K562 (cell line): ENCODE measurements at regions not wholly inside any gene's neighbourhood (a gene's known extent, or its start where the extent isn't known, plus 50 kb on each side); places are given as distances from the start of the nearest gene placed in this dataset.

ENCODE experiments used
- ATAC-seq: fragments of 200-7000 bp; cut with Tn5 transposase; 3 replicates; pipeline ENCODE4 v1.9.1; 2020; ENCODE audit warnings: moderate library complexity
- BruUV-seq: library from RNA; stranded (reverse); fragments of 400-500 nt; replicated peaks from 2 replicates; lab custom pipeline; 2021; lab: Mats Ljungman, UMichigan
- CTCF ChIA-PET: fragments of 300-600 bp; formaldehyde crosslinking; extraction: SDS; loops from one replicate; lab custom pipeline; 2021; ENCODE audit warnings: low intra/inter-chr PET ratio; lab: Yijun Ruan, JAX
- POLR2A ChIA-PET: fragments of 300-600, 350-650 bp; sonication (Branson Sonifier 250); formaldehyde crosslinking; extraction: SDS; loops from one replicate; lab custom pipeline; 2021; ENCODE audit warnings: antibody characterized with exemption, inconsistent platforms; lab: Yijun Ruan, JAX
- DNase-seq, 4 experiments: peaks; one replicate each; pipeline versions ENCODE4 v3.0.0 to v3.0.0-alpha.2; 2011 to 2018; ENCODE audit warnings: low spot score in 3 of 4, mixed read lengths in 3 of 4; ENCODE audit errors: extremely low read depth in 1 of 4
- FAIRE-seq: peaks from 2 replicates; lab custom pipeline; 2011; peaks lifted over from hg19 to GRCh38; lab: Jason Lieb, UNC
- H2AFZ ChIP-seq: 2 replicates; pipeline ENCODE4 v1.6.0; 2011; ENCODE audit warnings: low read depth, low read length, control low read depth, inconsistent platforms
- H3K27ac ChIP-seq: fragments of 200-600 bp; 3 replicates; pipeline ENCODE4 v1.8.0; 2011; ENCODE audit warnings: low read depth, mild to moderate bottlenecking, control low read depth, inconsistent platforms, low read length, moderate library complexity, mixed read lengths; ENCODE audit errors: extremely low read depth
- H3K27me3 ChIP-seq, 2 experiments: fragments of 300-600 bp in 1 of 2; 2 replicates in 1 of 2; 3 replicates in 1 of 2; pipeline versions ENCODE4 v1.6.0 to v1.8.0; 2011; ENCODE audit warnings: inconsistent platforms in 2 of 2, low read length in 2 of 2, mild to moderate bottlenecking in 1 of 2, mixed read lengths in 1 of 2, moderate library complexity in 1 of 2; ENCODE audit not compliant: control insufficient read depth in 2 of 2, insufficient read depth in 2 of 2
- H3K36me3 ChIP-seq: fragments of 300-600 bp; 3 replicates; pipeline ENCODE4 v1.8.0; 2011; ENCODE audit warnings: mild to moderate bottlenecking, low read length, inconsistent platforms; ENCODE audit not compliant: control insufficient read depth, insufficient read depth
- H3K4me1 ChIP-seq, 2 experiments: fragments of 200-600 bp in 1 of 2; replicated peaks in 1 of 2; 2 replicates in 1 of 2; 3 replicates in 1 of 2; pipeline versions ENCODE4 v1.5.1 to v1.8.0; 2011; ENCODE audit warnings: inconsistent platforms in 2 of 2, low read length in 2 of 2, mild to moderate bottlenecking in 1 of 2, mixed read lengths in 1 of 2, moderate library complexity in 1 of 2; ENCODE audit not compliant: control insufficient read depth in 2 of 2, insufficient read depth in 2 of 2
- H3K4me2 ChIP-seq: 2 replicates; pipeline ENCODE4 v1.6.1; 2011; ENCODE audit warnings: low read length, control low read depth, inconsistent platforms, mixed read lengths; ENCODE audit not compliant: insufficient read depth
- H3K4me3 ChIP-seq: fragments of 200-600 bp; sonication (generic), shearing (Covaris generic); 2 replicates; pipeline ENCODE4 v1.5.1; 2016; ENCODE audit warnings: control low read depth, inconsistent platforms
- H3K79me2 ChIP-seq: fragments of 200-600 bp; 3 replicates; pipeline ENCODE4 v1.8.0; 2011; ENCODE audit warnings: low read length, inconsistent platforms; ENCODE audit not compliant: control insufficient read depth, insufficient read depth
- H3K9ac ChIP-seq, 2 experiments: 2 replicates each; pipeline versions ENCODE4 v1.6.0 to v1.6.1; 2011; ENCODE audit warnings: low read depth in 2 of 2, low read length in 2 of 2, control low read depth in 1 of 2, inconsistent platforms in 1 of 2, mild to moderate bottlenecking in 1 of 2, mixed read lengths in 1 of 2; ENCODE audit not compliant: insufficient read depth in 1 of 2
- H3K9me1 ChIP-seq: one replicate; pipeline ENCODE4 v1.6.0; 2011; ENCODE audit warnings: inconsistent platforms, mild to moderate bottlenecking, low read length, moderate library complexity; ENCODE audit not compliant: control insufficient read depth, insufficient read depth
- H3K9me3 ChIP-seq: replicated peaks from 2 replicates; pipeline ENCODE4 v1.5.1; 2011; ENCODE audit warnings: low read depth, low read length, inconsistent platforms; ENCODE audit not compliant: control insufficient read depth, insufficient read depth
- H4K20me1 ChIP-seq: replicated peaks from 2 replicates; pipeline ENCODE4 v1.6.1; 2011; ENCODE audit warnings: low read length, inconsistent platforms, mixed read lengths; ENCODE audit not compliant: control insufficient read depth, insufficient read depth
- ATF7 ChIP-seq: fragments of 450-650 bp; IDR thresholded peaks from 2 replicates; pipeline ENCODE4 v1.7.1; 2014; ENCODE audit warnings: mild to moderate bottlenecking, moderate library complexity
- EHMT2 ChIP-seq: fragments of 450-650 bp; IDR thresholded peaks from 2 replicates; pipeline ENCODE4 v1.6.1; 2018; ENCODE audit warnings: antibody characterized with exemption
- L3MBTL2 ChIP-seq: fragments of 450-650 bp; IDR thresholded peaks from 2 replicates; pipeline ENCODE4 v1.6.1; 2016; ENCODE audit warnings: mild to moderate bottlenecking, moderate library complexity
- MAFF ChIP-seq: IDR thresholded peaks from 2 replicates; pipeline ENCODE4 v1.6.1; 2012; ENCODE audit warnings: low read length, improper control_type of control experiment
- MTA1 ChIP-seq: fragments of 450-650 bp; IDR thresholded peaks from 2 replicates; pipeline ENCODE4 v1.6.1; 2017; ENCODE audit warnings: borderline replicate concordance
- MTA2 ChIP-seq: fragments of 450-650 bp; IDR thresholded peaks from 2 replicates; pipeline ENCODE4 v1.6.1; 2016; ENCODE audit warnings: low read depth
- RERE ChIP-seq: sonication (generic); formaldehyde crosslinking; IDR thresholded peaks from 2 replicates; pipeline ENCODE4 v1.8.0; 2023; ENCODE audit warnings: missing genetic modification reagents, mild to moderate bottlenecking, borderline replicate concordance
- TSHZ1 ChIP-seq: fragments of 250-450 bp; sonication (Bioruptor Pico); IDR thresholded peaks from 2 replicates; pipeline ENCODE4 v1.4.0; 2020; ENCODE audit warnings: mild to moderate bottlenecking, moderate library complexity
- ZNF143 ChIP-seq: sonication (generic); formaldehyde crosslinking; IDR thresholded peaks from 2 replicates; pipeline ENCODE4 v1.9.0; 2022; ENCODE audit warnings: mild to moderate bottlenecking, missing genetic modification reagents
- ZNF146 ChIP-seq: IDR thresholded peaks from one replicate; pipeline ENCODE4 v1.6.1; 2018; ENCODE audit warnings: missing compliant biosample characterization; ENCODE audit not compliant: unreplicated experiment
- ZNF518B ChIP-seq: fragments of 250-450 bp; sonication (Bioruptor Pico); IDR thresholded peaks from 2 replicates; pipeline ENCODE4 v1.5.0; 2021; ENCODE audit warnings: mild to moderate bottlenecking, moderate library complexity
- WGBS: fragments of 100-300 bp; shearing (Covaris generic); methylation state at CpG from one replicate; pipeline ENCODE4 v1.1.6; 2016; ENCODE audit warnings: low coverage, mixed read lengths; ENCODE audit not compliant: insufficient coverage; ENCODE audit errors: missing lambda C conversion rate; 5-methylcytosine and 5-hydroxymethylcytosine counted together
- in situ Hi-C: fragments of 300-500 bp; cut with MboI; formaldehyde crosslinking; loops from 4 replicates; pipeline ENCODE4 v1.15.0; 2018; ENCODE audit warnings: inconsistent platforms, mixed read lengths
- intact Hi-C: fragments of 100-400 bp; cut with micrococcal nuclease; formaldehyde crosslinking; loops from 2 replicates; pipeline ENCODE4 v1.14.2; 2022

GRCh38 chr5:175032013-175032412, 307.6 kb downstream of the MSX2 start:
- DNase-seq (no peak), FAIRE-seq (no peak), ATAC-seq (no peak)
- H3K27me3 ChIP-seq: no peaks in the 10 kb centered on the region; a peak in 1 of 5 replicates
- no peak overlapping the region for H3K27ac ChIP-seq
- H3K9me3 ChIP-seq: no peaks in the 10 kb centered on the region
- no peaks in the 10 kb centered on the region for H3K79me2 ChIP-seq
- WGBS: 4% methylated on average over 2 of the region's 2 CpGs
- CTCF ChIA-PET: no interaction called here
- no peaks in the 10 kb centered on the region for H4K20me1 ChIP-seq
- intact Hi-C loops (no loop called here), in situ Hi-C loops (no loop called here)
- no peaks in the 10 kb centered on the region for H3K4me1 ChIP-seq
- H3K9me1 ChIP-seq: no peaks in the 10 kb centered on the region
- POLR2A ChIA-PET: interaction anchor here (0.9 kb wide), 1 partner anchor 12 kb away, joined by 3 read pairs; no protein-coding TSS in a partner anchor
- BruUV-seq: no TSS peak
- H3K4me2 ChIP-seq: no peak overlapping the region
- no peak overlapping the region for H3K9ac ChIP-seq
- H3K4me3 ChIP-seq: no peak overlapping the region
- no peaks in the 10 kb centered on the region for H3K36me3 ChIP-seq
- H2AFZ ChIP-seq: no peak overlapping the region
- TF ChIP-seq ATF7: no peak
- TF ChIP-seq ZNF143 (CRISPR knock-in tag): no peak
- TF ChIP-seq L3MBTL2: no peak
- no peak for TF ChIP-seq ZNF146 (CRISPR knock-in tag)
- TF ChIP-seq TSHZ1: no peak
- TF ChIP-seq MTA2: no peak
- TF ChIP-seq MAFF: no peak
- TF ChIP-seq RERE (CRISPR knock-in tag): no peak
- TF ChIP-seq EHMT2: no peak
- no peak for TF ChIP-seq ZNF518B (CRISPR knock-in tag)
- no peak for TF ChIP-seq MTA1
